ENCODE measurements at regions not wholly inside any gene's neighbourhood (a gene's known extent, or its start where the extent isn't known, plus 50 kb on each side); places are given as distances from the start of the nearest gene placed in this dataset.

GRCh38 chr9:30913331-30913730 lies 1471.1 kb upstream of the ACO1 start:
- TF ChIP-seq YY1 (IDR thresholded peaks at IDR 0.05; ENCODE audit: insufficient read depth, insufficient read length), result no peak
- no peak for TF ChIP-seq ZNF274 (IDR thresholded peaks at IDR 0.05; ENCODE audit: low read depth, low read length)

Measured in NT2/D1 (cell line).